Stimulated activated CD4-positive, alpha-beta T cell treated with anti-CD3 and anti-CD28 coated beads, Interleukin-12 subunit alpha, Interleukin-12 subunit beta, amount 100 ng/mL, for 4 hours (primary cell): ENCODE measurements at regions not wholly inside any gene's neighbourhood (a gene's known extent, or its start where the extent isn't known, plus 50 kb on each side); places are given as distances from the start of the nearest gene placed in this dataset.

Experiments used
- DNase-seq: peaks from one replicate; pipeline ENCODE4 v3.0.0-alpha.2; 2020

- no peak for DNase-seq
These were observed 246.1 kb upstream of the FN1 start for GRCh38 chr2:215681799-215682596.

GRCh38 chr2:215680605-215681598 lies 245.0 kb upstream of the FN1 start:
- no peak for DNase-seq

GRCh38 chr2:215678094-215678493 lies 242.2 kb upstream of the FN1 start:
- DNase-seq, result no peak

GRCh38 chr2:215677481-215677880 lies 241.6 kb upstream of the FN1 start:
- DNase-seq, result no peak

GRCh38 chr2:215672406-215672805 lies 236.5 kb upstream of the FN1 start:
- no peak for DNase-seq

GRCh38 chr2:215671691-215672090 lies 235.8 kb upstream of the FN1 start:
- no peak for DNase-seq

- no peak for DNase-seq
These were observed 235.4 kb upstream of the FN1 start for GRCh38 chr2:215671244-215671643.

GRCh38 chr2:215670396-215670795 lies 234.5 kb upstream of the FN1 start:
- DNase-seq, result no peak

GRCh38 chr2:215668378-215668775 lies 232.5 kb upstream of the FN1 start:
- DNase-seq, result no peak

- no peak for DNase-seq
These were observed 231.9 kb upstream of the FN1 start for GRCh38 chr2:215667585-215668377.

GRCh38 chr2:215664847-215665525 lies 229.1 kb upstream of the FN1 start:
- no peak for DNase-seq

GRCh38 chr2:215662715-215663114 lies 226.8 kb upstream of the FN1 start:
- DNase-seq, result no peak

GRCh38 chr2:215660687-215661086 lies 224.8 kb upstream of the FN1 start:
- DNase-seq, result no peak

- DNase-seq, result no peak
These were observed 223.8 kb upstream of the FN1 start for GRCh38 chr2:215659650-215660049.

- no peak for DNase-seq
These were observed 222.9 kb upstream of the FN1 start for GRCh38 chr2:215658635-215659305.

- no peak for DNase-seq
These were observed 222.0 kb upstream of the FN1 start for GRCh38 chr2:215657844-215658243.

- no peak for DNase-seq
These were observed 218.4 kb upstream of the FN1 start for GRCh38 chr2:215654148-215654819.

GRCh38 chr2:215653344-215654030 lies 217.6 kb upstream of the FN1 start:
- DNase-seq, result no peak

GRCh38 chr2:215652388-215652787 lies 216.5 kb upstream of the FN1 start:
- no peak for DNase-seq

- DNase-seq, result no peak
These were observed 215.5 kb upstream of the FN1 start for GRCh38 chr2:215651412-215651811.
